SK-N-SH (cell line): ENCODE measurements at regions not wholly inside any gene's neighbourhood (a gene's known extent, or its start where the extent isn't known, plus 50 kb on each side); places are given as distances from the start of the nearest gene placed in this dataset.

Source experiments
- CTCF ChIA-PET: fragments of 300-600, 350-600 bp; formaldehyde crosslinking; extraction: SDS; loops from one replicate; lab custom pipeline; 2021; lab: Yijun Ruan, JAX
- POLR2A ChIA-PET: fragments of 350-600 bp; sonication (Branson Sonifier 250); formaldehyde crosslinking; extraction: SDS; loops from one replicate; lab custom pipeline; 2020; ENCODE audit warnings: antibody characterized with exemption, inconsistent platforms; lab: Yijun Ruan, JAX
- DNase-seq: peaks from one replicate; pipeline ENCODE4 v3.0.0; 2012
- H2AFZ ChIP-seq: fragments of 200-600 bp; sonication (generic); 2 replicates; pipeline ENCODE4 v1.8.1; 2016; ENCODE audit warnings: antibody characterized with exemption, mild to moderate bottlenecking, low read depth
- H3F3A ChIP-seq: fragments of 200-600 bp; sonication (generic); replicated peaks from 2 replicates; pipeline ENCODE3; 2016; ENCODE audit warnings: antibody characterized with exemption, mild to moderate bottlenecking; ENCODE audit not compliant: insufficient read depth
- H3K27ac ChIP-seq, 2 experiments: fragments of 200-500 bp in 1 of 2; fragments of 200-600 bp in 1 of 2; sonication (Bioruptor generic) in 1 of 2; sonication (generic), shearing (Covaris generic) in 1 of 2; 2 replicates each; pipeline versions ENCODE4 v1.5.1 to v1.6.1; 2014 to 2016; ENCODE audit warnings: low read depth in 2 of 2, inconsistent platforms in 1 of 2, low read length in 1 of 2, mild to moderate bottlenecking in 1 of 2, mixed read lengths in 1 of 2
- H3K27me3 ChIP-seq: fragments of 200-600 bp; sonication (generic), shearing (Covaris generic); 2 replicates; pipeline ENCODE4 v1.6.1; 2016; ENCODE audit warnings: mixed run types; ENCODE audit not compliant: insufficient read depth
- H3K36me3 ChIP-seq, 2 experiments: fragments of 200-500 bp in 1 of 2; fragments of 200-600 bp in 1 of 2; sonication (Bioruptor generic) in 1 of 2; sonication (generic) in 1 of 2; replicated peaks in 1 of 2; 2 replicates each; pipeline versions ENCODE3 to v1.5.1; 2014 to 2016; ENCODE audit warnings: low read length in 1 of 2, mild to moderate bottlenecking in 1 of 2; ENCODE audit not compliant: insufficient read depth in 2 of 2, control insufficient read depth in 1 of 2
- H3K4me1 ChIP-seq, 2 experiments: fragments of 200-500 bp in 1 of 2; fragments of 200-600 bp in 1 of 2; sonication (Bioruptor generic) in 1 of 2; sonication (generic), shearing (Covaris generic) in 1 of 2; 2 replicates each; pipeline versions ENCODE4 v1.5.1 to v1.6.1; 2014 to 2016; ENCODE audit warnings: low read depth in 1 of 2, low read length in 1 of 2, mixed run types in 1 of 2; ENCODE audit not compliant: insufficient read depth in 2 of 2, control insufficient read depth in 1 of 2
- H3K4me2 ChIP-seq: fragments of 200-600 bp; sonication (generic), shearing (Covaris generic); 2 replicates; pipeline ENCODE4 v1.6.1; 2017; ENCODE audit warnings: mixed run types
- H3K4me3 ChIP-seq, 2 experiments: fragments of 200-500 bp in 1 of 2; fragments of 200-600 bp in 1 of 2; sonication (Bioruptor generic) in 1 of 2; sonication (generic), shearing (Covaris generic) in 1 of 2; 2 replicates each; pipeline versions ENCODE4 v1.5.1 to v1.8.1; 2014 to 2016; ENCODE audit warnings: low read depth in 2 of 2, inconsistent platforms in 1 of 2, low read length in 1 of 2, mild to moderate bottlenecking in 1 of 2, mixed read lengths in 1 of 2, moderate library complexity in 1 of 2
- H3K79me2 ChIP-seq: fragments of 200-600 bp; sonication (generic); 2 replicates; pipeline ENCODE4 v1.8.1; 2017; ENCODE audit warnings: mild to moderate bottlenecking; ENCODE audit not compliant: insufficient read depth
- H3K9ac ChIP-seq: fragments of 200-600 bp; sonication (generic); 2 replicates; pipeline ENCODE4 v1.6.1; 2017; ENCODE audit warnings: mixed run types
- H3K9me2 ChIP-seq: fragments of 200-600 bp; sonication (generic); 2 replicates; pipeline ENCODE4 v1.6.1; 2017; ENCODE audit warnings: mixed run types
- H3K9me3 ChIP-seq: fragments of 200-600 bp; sonication (generic); 2 replicates; pipeline ENCODE4 v1.6.1; 2017; ENCODE audit warnings: mixed run types, mild to moderate bottlenecking, moderate library complexity
- H4K20me1 ChIP-seq: fragments of 200-600 bp; sonication (generic); 2 replicates; pipeline ENCODE4 v1.6.1; 2017; ENCODE audit warnings: mild to moderate bottlenecking, mixed run types; ENCODE audit not compliant: insufficient read depth
- CHD2 ChIP-seq: fragments of 150-350 bp; IDR thresholded peaks from 2 replicates; pipeline ENCODE4 v1.6.1; 2018; ENCODE audit warnings: low read length; ENCODE audit not compliant: partially characterized antibody
- EZH2phosphoT487 ChIP-seq: fragments of 200-600 bp; sonication (generic); IDR thresholded peaks from 2 replicates; pipeline ENCODE4 v1.6.1; 2017; ENCODE audit warnings: low read depth, mixed run types, mild to moderate bottlenecking, antibody characterized with exemption, moderate library complexity, borderline replicate concordance
- FOXJ3 ChIP-seq: sonication (generic); formaldehyde crosslinking; IDR thresholded peaks from 2 replicates; pipeline ENCODE4 v1.5.1; 2020; ENCODE audit warnings: mild to moderate bottlenecking, missing genetic modification reagents
- FOXM1 ChIP-seq: IDR thresholded peaks from 2 replicates; pipeline ENCODE4 v1.4.0; 2012; ENCODE audit warnings: low read depth, mild to moderate bottlenecking
- GATA2 ChIP-seq: sonication (generic); formaldehyde crosslinking; IDR thresholded peaks from 2 replicates; pipeline ENCODE4 v1.5.0; 2020; ENCODE audit warnings: mild to moderate bottlenecking, missing genetic modification reagents
- IRF3 ChIP-seq: fragments of 150-350 bp; IDR thresholded peaks from 2 replicates; pipeline ENCODE4 v1.6.1; 2016; ENCODE audit warnings: mild to moderate bottlenecking, low read depth, low read length
- NRF1 ChIP-seq: IDR thresholded peaks from 2 replicates; pipeline ENCODE4 v1.6.1; 2012; ENCODE audit warnings: low read depth, mild to moderate bottlenecking, low read length
- RFX5 ChIP-seq: IDR thresholded peaks from 2 replicates; pipeline ENCODE4 v1.6.1; 2012; ENCODE audit warnings: mild to moderate bottlenecking, improper control_type of control experiment, low read length
- RXRA ChIP-seq: IDR thresholded peaks from 2 replicates; pipeline ENCODE4 v1.4.0; 2012; ENCODE audit warnings: low read depth, mild to moderate bottlenecking, borderline replicate concordance
- SMC3 ChIP-seq: IDR thresholded peaks from 2 replicates; pipeline ENCODE4 v1.6.1; 2012; ENCODE audit warnings: low read depth, low read length, improper control_type of control experiment
- TCF12 ChIP-seq: IDR thresholded peaks from 2 replicates; pipeline ENCODE4 v1.4.0; 2012
- TEAD4 ChIP-seq: IDR thresholded peaks from 2 replicates; pipeline ENCODE4 v1.4.0; 2012; ENCODE audit warnings: mild to moderate bottlenecking, borderline replicate concordance; ENCODE audit not compliant: insufficient read depth
- USF2 ChIP-seq: fragments of 150-350 bp; IDR thresholded peaks from 2 replicates; pipeline ENCODE4 v1.6.1; 2017; ENCODE audit warnings: antibody characterized with exemption, low read length, low read depth, borderline replicate concordance
- YY1 ChIP-seq: IDR thresholded peaks from 2 replicates; pipeline ENCODE4 v1.4.0; 2012; ENCODE audit warnings: low read depth, mild to moderate bottlenecking
- WGBS: methylation state at CpG from one replicate; pipeline ENCODE4 v1.1.6; 2017; ENCODE audit warnings: low lambda C conversion rate; 5-methylcytosine and 5-hydroxymethylcytosine counted together
- TF ChIP-seq, protein P1 (sequence below): IDR thresholded peaks from 2 replicates; pipeline ENCODE4; 2012
- TF ChIP-seq, protein P2 (sequence below): IDR thresholded peaks from 2 replicates; pipeline ENCODE4 v1.4.0; 2012; ENCODE audit warnings: low read depth, borderline replicate concordance
- TF ChIP-seq, protein P3 (sequence below): fragments of 200-600 bp; sonication (generic); IDR thresholded peaks from 2 replicates; pipeline ENCODE4 v1.6.1; 2017; ENCODE audit warnings: antibody characterized with exemption, mild to moderate bottlenecking, moderate library complexity
- TF ChIP-seq, protein P4 (sequence below): IDR thresholded peaks from 2 replicates; pipeline ENCODE4 v1.4.0; 2012; ENCODE audit warnings: low read depth, borderline replicate concordance

DNA sequence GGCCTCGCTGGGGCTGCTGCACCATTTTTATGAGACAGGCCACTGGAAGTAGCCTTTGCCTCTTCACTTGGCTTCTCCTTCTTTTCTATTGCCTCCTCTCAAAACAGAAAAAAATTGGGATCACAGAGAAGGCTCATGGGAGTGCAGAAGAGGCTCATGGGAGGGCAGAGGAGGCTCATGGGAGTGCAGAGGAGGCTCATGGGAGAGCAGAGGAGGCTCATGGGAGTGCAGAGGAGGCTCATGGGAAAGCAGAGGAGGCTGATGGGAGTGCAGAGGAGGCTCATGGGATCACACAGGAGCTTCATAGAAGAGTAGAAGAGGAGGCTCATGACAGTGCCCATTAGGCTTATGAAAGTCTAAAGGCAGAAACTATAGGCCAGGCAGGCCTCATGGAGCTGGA lies 211.2 kb downstream of the IRF8 start:
- 6% methylated on average over 1 of the region's 1 CpG for WGBS
- H3K9me3 ChIP-seq, result no peaks in the 10 kb centered on the region
- POLR2A ChIA-PET, result no interaction called here
- no peak overlapping the region for H2AFZ ChIP-seq
- H4K20me1 ChIP-seq, result no peaks in the 10 kb centered on the region
- DNase-seq, result no peak
- peaks cover 33% of the 10 kb centered on the region for H3K27me3 ChIP-seq
- no peak for TF ChIP-seq TEAD4
- TF ChIP-seq, protein P1, sequence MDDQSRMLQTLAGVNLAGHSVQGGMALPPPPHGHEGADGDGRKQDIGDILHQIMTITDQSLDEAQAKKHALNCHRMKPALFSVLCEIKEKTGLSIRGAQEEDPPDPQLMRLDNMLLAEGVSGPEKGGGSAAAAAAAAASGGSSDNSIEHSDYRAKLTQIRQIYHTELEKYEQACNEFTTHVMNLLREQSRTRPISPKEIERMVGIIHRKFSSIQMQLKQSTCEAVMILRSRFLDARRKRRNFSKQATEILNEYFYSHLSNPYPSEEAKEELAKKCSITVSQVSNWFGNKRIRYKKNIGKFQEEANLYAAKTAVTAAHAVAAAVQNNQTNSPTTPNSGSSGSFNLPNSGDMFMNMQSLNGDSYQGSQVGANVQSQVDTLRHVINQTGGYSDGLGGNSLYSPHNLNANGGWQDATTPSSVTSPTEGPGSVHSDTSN, result no peak
- TF ChIP-seq GATA2 (CRISPR knock-in tag), result no peak
- TF ChIP-seq, protein P2, sequence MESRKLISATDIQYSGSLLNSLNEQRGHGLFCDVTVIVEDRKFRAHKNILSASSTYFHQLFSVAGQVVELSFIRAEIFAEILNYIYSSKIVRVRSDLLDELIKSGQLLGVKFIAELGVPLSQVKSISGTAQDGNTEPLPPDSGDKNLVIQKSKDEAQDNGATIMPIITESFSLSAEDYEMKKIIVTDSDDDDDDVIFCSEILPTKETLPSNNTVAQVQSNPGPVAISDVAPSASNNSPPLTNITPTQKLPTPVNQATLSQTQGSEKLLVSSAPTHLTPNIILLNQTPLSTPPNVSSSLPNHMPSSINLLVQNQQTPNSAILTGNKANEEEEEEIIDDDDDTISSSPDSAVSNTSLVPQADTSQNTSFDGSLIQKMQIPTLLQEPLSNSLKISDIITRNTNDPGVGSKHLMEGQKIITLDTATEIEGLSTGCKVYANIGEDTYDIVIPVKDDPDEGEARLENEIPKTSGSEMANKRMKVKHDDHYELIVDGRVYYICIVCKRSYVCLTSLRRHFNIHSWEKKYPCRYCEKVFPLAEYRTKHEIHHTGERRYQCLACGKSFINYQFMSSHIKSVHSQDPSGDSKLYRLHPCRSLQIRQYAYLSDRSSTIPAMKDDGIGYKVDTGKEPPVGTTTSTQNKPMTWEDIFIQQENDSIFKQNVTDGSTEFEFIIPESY, result no peak
- TF ChIP-seq, protein P3, sequence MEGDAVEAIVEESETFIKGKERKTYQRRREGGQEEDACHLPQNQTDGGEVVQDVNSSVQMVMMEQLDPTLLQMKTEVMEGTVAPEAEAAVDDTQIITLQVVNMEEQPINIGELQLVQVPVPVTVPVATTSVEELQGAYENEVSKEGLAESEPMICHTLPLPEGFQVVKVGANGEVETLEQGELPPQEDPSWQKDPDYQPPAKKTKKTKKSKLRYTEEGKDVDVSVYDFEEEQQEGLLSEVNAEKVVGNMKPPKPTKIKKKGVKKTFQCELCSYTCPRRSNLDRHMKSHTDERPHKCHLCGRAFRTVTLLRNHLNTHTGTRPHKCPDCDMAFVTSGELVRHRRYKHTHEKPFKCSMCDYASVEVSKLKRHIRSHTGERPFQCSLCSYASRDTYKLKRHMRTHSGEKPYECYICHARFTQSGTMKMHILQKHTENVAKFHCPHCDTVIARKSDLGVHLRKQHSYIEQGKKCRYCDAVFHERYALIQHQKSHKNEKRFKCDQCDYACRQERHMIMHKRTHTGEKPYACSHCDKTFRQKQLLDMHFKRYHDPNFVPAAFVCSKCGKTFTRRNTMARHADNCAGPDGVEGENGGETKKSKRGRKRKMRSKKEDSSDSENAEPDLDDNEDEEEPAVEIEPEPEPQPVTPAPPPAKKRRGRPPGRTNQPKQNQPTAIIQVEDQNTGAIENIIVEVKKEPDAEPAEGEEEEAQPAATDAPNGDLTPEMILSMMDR, result no peak
- TF ChIP-seq, protein P4, sequence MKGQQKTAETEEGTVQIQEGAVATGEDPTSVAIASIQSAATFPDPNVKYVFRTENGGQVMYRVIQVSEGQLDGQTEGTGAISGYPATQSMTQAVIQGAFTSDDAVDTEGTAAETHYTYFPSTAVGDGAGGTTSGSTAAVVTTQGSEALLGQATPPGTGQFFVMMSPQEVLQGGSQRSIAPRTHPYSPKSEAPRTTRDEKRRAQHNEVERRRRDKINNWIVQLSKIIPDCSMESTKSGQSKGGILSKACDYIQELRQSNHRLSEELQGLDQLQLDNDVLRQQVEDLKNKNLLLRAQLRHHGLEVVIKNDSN, result no peak
- TF ChIP-seq YY1, result no peak
- TF ChIP-seq NRF1, result no peak
- TF ChIP-seq RFX5, result no peak
- no peak for TF ChIP-seq USF2
- no peak for TF ChIP-seq SMC3
- TF ChIP-seq CHD2, result no peak
- TF ChIP-seq EZH2phosphoT487, result no peak
- TF ChIP-seq IRF3, result no peak
- no peak for TF ChIP-seq RXRA
- TF ChIP-seq FOXM1, result no peak
- no peak for TF ChIP-seq TCF12
- no peak for TF ChIP-seq FOXJ3 (CRISPR knock-in tag)
- no peaks in the 10 kb centered on the region for H3K36me3 ChIP-seq
- CTCF ChIA-PET, result interaction anchor here (0.9 kb wide), 1 partner anchor 38 kb away, joined by 3 read pairs; no protein-coding TSS in a partner anchor
- peaks cover 5% of the 10 kb centered on the region for H3F3A ChIP-seq
- no peaks in the 10 kb centered on the region for H3K9me2 ChIP-seq
- H3K79me2 ChIP-seq, result no peaks in the 10 kb centered on the region
- no peaks in the 10 kb centered on the region for H3K4me1 ChIP-seq
- H3K27ac ChIP-seq, result no peak overlapping the region
- no peak overlapping the region for H3K9ac ChIP-seq
- H3K4me3 ChIP-seq, result no peak overlapping the region
- no peak overlapping the region for H3K4me2 ChIP-seq
